ENCODE measurements at regions not wholly inside any gene's neighbourhood (a gene's known extent, or its start where the extent isn't known, plus 50 kb on each side); places are given as distances from the start of the nearest gene placed in this dataset.

DNA sequence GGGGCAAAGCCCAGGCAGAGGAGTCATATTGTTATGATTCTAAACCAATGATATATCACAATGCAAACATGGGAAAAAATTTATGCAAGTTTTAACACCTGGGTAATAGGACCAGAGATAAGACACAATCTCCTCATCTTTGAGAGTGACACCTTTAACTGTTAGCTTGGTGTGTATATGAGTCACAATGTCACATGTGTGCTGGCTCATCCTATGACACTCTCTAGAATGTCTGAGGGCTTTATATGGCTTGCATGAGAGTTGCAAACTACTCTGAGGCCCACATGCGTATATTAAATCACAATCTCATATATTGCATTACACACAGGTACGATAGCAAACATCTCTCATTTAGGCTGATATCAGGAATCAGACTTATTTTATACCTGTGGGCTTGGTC lies 1055.4 kb upstream of the AMELY start:
- no peak for TF ChIP-seq POLR2A (IDR thresholded peaks at IDR 0.05)
- no peak for TF ChIP-seq EP300 (IDR thresholded peaks at IDR 0.05; ENCODE audit: low read depth)
- TF ChIP-seq CTCF (IDR thresholded peaks at IDR 0.05) = no peak
- TF ChIP-seq POLR2AphosphoS5 (IDR thresholded peaks at IDR 0.05) = no peak

All from transverse colon (tissue), 4 donors.